ENCODE measurements at regions not wholly inside any gene's neighbourhood (a gene's known extent, or its start where the extent isn't known, plus 50 kb on each side); places are given as distances from the start of the nearest gene placed in this dataset.
A peak's percentile ranks its signal among the peaks of the same experiment; 100 is the strongest.

DNA sequence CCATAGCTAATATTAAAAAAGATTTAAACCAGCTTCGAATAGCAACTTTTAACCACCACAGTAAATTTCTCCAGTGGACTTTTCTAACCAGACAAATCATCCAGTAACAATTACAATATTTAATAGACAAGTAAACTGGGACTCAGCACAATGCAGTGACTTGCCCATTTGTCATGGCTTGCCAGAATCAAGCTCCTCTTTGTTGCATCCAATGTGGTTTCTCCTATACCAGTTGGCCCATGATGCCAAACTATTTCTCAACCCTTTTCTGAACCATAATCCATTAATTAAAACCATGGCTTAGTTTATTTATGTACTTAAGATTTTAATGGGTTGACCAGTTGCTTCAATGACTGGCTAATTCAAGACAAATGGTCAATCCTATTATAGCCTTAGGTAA is 64.4 kb downstream of the DIO2 start:
- no peak overlapping the region for H3K4me3 ChIP-seq
- TF ChIP-seq, protein P1, sequence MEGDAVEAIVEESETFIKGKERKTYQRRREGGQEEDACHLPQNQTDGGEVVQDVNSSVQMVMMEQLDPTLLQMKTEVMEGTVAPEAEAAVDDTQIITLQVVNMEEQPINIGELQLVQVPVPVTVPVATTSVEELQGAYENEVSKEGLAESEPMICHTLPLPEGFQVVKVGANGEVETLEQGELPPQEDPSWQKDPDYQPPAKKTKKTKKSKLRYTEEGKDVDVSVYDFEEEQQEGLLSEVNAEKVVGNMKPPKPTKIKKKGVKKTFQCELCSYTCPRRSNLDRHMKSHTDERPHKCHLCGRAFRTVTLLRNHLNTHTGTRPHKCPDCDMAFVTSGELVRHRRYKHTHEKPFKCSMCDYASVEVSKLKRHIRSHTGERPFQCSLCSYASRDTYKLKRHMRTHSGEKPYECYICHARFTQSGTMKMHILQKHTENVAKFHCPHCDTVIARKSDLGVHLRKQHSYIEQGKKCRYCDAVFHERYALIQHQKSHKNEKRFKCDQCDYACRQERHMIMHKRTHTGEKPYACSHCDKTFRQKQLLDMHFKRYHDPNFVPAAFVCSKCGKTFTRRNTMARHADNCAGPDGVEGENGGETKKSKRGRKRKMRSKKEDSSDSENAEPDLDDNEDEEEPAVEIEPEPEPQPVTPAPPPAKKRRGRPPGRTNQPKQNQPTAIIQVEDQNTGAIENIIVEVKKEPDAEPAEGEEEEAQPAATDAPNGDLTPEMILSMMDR (IDR thresholded peaks at IDR 0.05): no peak
- 65 to 66% methylated on average over 1 of the region's 1 CpG for WGBS, 2 donors
- no peak overlapping the region for H3K27ac ChIP-seq
- no peaks in the 10 kb centered on the region for H3K4me1 ChIP-seq
- H3K36me3 ChIP-seq: no peaks in the 10 kb centered on the region
- H3K9me3 ChIP-seq: no peaks in the 10 kb centered on the region
- FAIRE-seq (no peak), DNase-seq (no peak), ATAC-seq (no peak)
- intact Hi-C loops (cut with DNase I): no loop called here
- H3K27me3 ChIP-seq: no peaks in the 10 kb centered on the region

DNA sequence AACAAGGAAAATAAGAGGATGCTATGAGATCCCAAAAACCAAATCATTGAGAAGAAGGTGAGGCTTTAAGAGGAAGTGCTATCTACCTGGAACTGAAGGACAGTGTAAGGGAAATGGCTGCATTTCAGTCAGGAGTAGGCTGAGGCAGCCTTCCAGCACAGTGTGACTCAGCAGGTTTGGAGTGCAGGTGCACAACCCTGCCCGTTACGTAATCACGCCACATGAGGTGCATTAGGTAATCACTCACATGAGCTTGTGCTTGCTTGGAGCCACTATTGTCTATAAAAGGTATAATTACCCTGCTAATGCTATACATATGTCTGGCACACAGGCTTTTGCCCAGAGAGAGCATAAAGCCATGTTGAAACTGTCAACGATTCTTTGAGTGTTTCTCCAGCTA is 74.9 kb downstream of the DIO2 start:
- H3K27ac ChIP-seq: no peak overlapping the region
- H3K27me3 ChIP-seq: no peaks in the 10 kb centered on the region
- FAIRE-seq (no peak), DNase-seq (peak in 2 of 6 donors; percentile 40 to 65), ATAC-seq (peak in 2 of 4 donors; percentile 14 to 30)
- no peaks in the 10 kb centered on the region for H3K4me1 ChIP-seq
- TF ChIP-seq, protein P1 (IDR thresholded peaks at IDR 0.05): no peak
- H3K4me3 ChIP-seq: no peak overlapping the region
- 79 to 83% methylated on average over 4 of the region's 4 CpGs for WGBS, 2 donors
- H3K9me3 ChIP-seq: no peaks in the 10 kb centered on the region
- no peaks in the 10 kb centered on the region for H3K36me3 ChIP-seq
- intact Hi-C loops (cut with DNase I): no loop called here

DNA sequence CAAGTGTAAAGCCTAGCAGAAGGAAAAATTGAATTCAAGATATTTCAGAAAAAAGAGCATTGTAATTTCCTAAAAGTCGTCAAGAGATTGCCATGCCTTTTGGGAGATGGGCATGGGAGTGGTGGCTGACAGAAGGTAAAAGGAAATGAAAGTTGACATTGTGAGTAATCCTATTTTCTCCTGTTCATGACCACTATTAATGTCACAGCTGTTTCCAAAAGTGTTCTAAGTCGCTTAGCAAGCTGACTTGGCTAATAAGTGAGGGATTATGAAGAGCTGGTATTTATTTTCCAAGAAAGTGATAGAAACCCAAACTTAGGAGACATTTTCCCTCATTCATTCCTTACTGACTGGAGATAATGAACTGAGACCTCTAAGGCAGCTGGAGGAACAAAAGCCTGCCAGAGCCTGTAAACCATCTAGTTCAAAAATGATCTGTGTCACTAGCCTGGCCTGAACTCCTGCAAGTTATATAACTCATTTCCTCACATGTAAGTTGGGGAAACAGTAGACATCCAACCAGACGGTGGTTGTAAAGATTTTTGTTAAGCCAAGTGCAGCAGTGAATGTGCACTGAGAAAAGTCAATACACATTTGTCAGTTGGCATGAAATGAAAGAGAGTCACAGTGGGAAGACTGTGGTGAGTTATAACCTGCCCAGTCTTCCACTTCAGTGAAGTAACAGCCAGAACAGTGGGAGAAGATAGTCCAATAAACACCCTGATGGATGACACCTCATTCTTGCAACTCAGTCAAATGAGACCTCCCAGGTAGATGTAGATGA is 75.8 kb downstream of the DIO2 start:
- H3K9me3 ChIP-seq: no peaks in the 10 kb centered on the region
- WGBS, 2 donors: 34 to 45% methylated on average over 3 of the region's 3 CpGs
- TF ChIP-seq, protein P1 (IDR thresholded peaks at IDR 0.05): no peak
- peak overlapping the region in 3 of 4 donors; percentile 2 to 46 (median 34) for H3K27ac ChIP-seq
- no peak for FAIRE-seq
- peak in 1 of 6 donors; percentile 5 for DNase-seq
- peak; percentile 14 to 65 (median 60) for ATAC-seq
- no peak overlapping the region for H3K4me3 ChIP-seq
- no peaks in the 10 kb centered on the region for H3K36me3 ChIP-seq
- H3K27me3 ChIP-seq: no peaks in the 10 kb centered on the region
- H3K4me1 ChIP-seq: no peaks in the 10 kb centered on the region
- intact Hi-C loops (cut with DNase I): no loop called here

DNA sequence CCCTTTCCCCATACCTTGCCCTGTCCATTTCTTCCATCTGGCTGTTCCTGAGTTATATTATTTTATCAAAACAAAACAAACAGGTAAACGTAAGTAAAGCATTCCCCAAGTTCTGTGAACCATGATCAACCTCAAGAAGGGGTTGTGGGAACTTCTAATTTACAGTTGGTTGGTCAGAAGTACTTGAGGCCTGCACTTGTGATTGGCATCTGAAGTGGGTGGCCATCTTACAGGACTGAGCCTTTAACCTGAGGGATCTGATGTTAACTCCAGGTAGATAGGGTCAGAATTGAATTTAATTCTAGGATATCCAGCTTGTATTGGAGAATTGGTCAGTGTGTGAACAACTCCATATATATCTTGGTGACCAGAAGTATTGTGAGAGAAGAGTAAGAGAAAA is 77.0 kb downstream of the DIO2 start:
- no peaks in the 10 kb centered on the region for H3K9me3 ChIP-seq
- no peak overlapping the region for H3K4me3 ChIP-seq
- intact Hi-C loops (cut with DNase I): no loop called here
- TF ChIP-seq, protein P1 (IDR thresholded peaks at IDR 0.05): no peak
- H3K4me1 ChIP-seq: no peaks in the 10 kb centered on the region
- ATAC-seq (no peak), FAIRE-seq (no peak), DNase-seq (no peak)
- no peaks in the 10 kb centered on the region for H3K27me3 ChIP-seq
- 42 to 44% methylated on average over 1 of the region's 1 CpG for WGBS, 2 donors
- no peak overlapping the region for H3K27ac ChIP-seq
- no peaks in the 10 kb centered on the region for H3K36me3 ChIP-seq

DNA sequence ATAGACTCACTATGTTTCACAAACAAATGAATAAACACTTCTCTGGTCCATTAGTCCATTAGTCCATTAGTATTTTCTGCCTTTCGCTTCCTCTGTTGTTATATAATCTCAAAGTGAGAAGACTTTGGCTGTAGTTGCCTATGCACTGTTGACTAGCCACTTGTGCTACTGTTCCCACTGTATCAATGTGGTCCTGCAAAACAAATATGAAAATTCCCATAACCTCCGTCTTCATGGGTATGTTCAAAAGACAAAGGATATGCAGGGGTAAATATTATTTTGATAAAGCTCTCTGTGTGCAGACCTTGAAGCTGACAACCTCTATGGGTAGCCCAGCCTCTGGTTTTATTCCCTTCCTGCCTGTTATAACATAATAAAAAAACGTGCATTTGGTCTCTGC is 77.8 kb downstream of the DIO2 start:
- peak; percentile 70 to 94 (median 87) for ATAC-seq
- DNase-seq: peak in 2 of 6 donors; percentile 19 to 21
- TF ChIP-seq, protein P1 (IDR thresholded peaks at IDR 0.05): no peak
- Histone ChIP-seq H3K36me3 (no peaks in the 10 kb centered on the region), H3K4me1 (no peaks in the 10 kb centered on the region), H3K27me3 (no peaks in the 10 kb centered on the region), H3K9me3 (no peaks in the 10 kb centered on the region), H3K4me3 (no peak overlapping the region), H3K27ac (peak overlapping the region in 2 of 4 donors; percentile 14 to 52)
- FAIRE-seq: no peak
- intact Hi-C loops (cut with DNase I): no loop called here
- 24 to 30% methylated on average over 3 of the region's 3 CpGs for WGBS, 2 donors

All from pancreas (tissue), 10 donors.